Kidney (tissue), 13 donors: ENCODE measurements at regions not wholly inside any gene's neighbourhood (a gene's known extent, or its start where the extent isn't known, plus 50 kb on each side); places are given as distances from the start of the nearest gene placed in this dataset.
"Not testable (repeated sequence)": the region's sequence is repeated elsewhere in the genome, so short reads cannot be mapped to it uniquely, and the experiment has no call there.

ENCODE experiments used
- DNase-seq, 5 donors: peaks; one replicate each; pipeline ENCODE4 v3.0.0-alpha.2; 2013 to 2020
- FAIRE-seq: peaks from 2 replicates; lab custom pipeline; 2012; peaks lifted over from hg19 to GRCh38; lab: Jason Lieb, UNC
- H3K27ac ChIP-seq, 2 donors: one replicate each; pipeline ENCODE4 v1.7.0; 2013; ENCODE audit warnings: low read depth in 2 of 2, low read length in 2 of 2, inconsistent platforms in 1 of 2
- H3K27me3 ChIP-seq: one replicate; pipeline ENCODE4 v1.7.1; 2013; ENCODE audit warnings: low read length, inconsistent platforms; ENCODE audit not compliant: control insufficient read depth, insufficient read depth
- H3K36me3 ChIP-seq, 3 donors: one replicate each; pipeline versions ENCODE4 v1.7.0 to v1.7.1; 2013; ENCODE audit warnings: low read length in 3 of 3, control low read depth in 1 of 3, inconsistent platforms in 1 of 3; ENCODE audit not compliant: insufficient read depth in 3 of 3, control insufficient read depth in 2 of 3
- H3K4me1 ChIP-seq, 3 donors: one replicate each; pipeline versions ENCODE4 v1.7.0 to v1.7.1; 2013; ENCODE audit warnings: low read length in 3 of 3, inconsistent platforms in 1 of 3, low read depth in 1 of 3; ENCODE audit not compliant: control insufficient read depth in 2 of 3, insufficient read depth in 2 of 3
- H3K4me3 ChIP-seq, 3 donors: one replicate each; pipeline versions ENCODE4 v1.7.0 to v1.8.1; 2013; ENCODE audit warnings: low read length in 3 of 3, control low read depth in 1 of 3, inconsistent platforms in 1 of 3
- H3K9ac ChIP-seq, 3 donors: one replicate each; pipeline versions ENCODE4 v1.7.0 to v1.7.1; 2013; ENCODE audit warnings: low read length in 3 of 3, control low read depth in 1 of 3, inconsistent platforms in 1 of 3
- H3K9me3 ChIP-seq, 3 donors: one replicate each; pipeline versions ENCODE4 v1.7.0 to v1.7.1; 2013; ENCODE audit warnings: low read length in 3 of 3, control low read depth in 1 of 3, inconsistent platforms in 1 of 3; ENCODE audit not compliant: control insufficient read depth in 2 of 3, insufficient read depth in 1 of 3
- CTCF ChIP-seq: IDR thresholded peaks from 3 replicates; pipeline ENCODE4 v1.5.1; 2012; ENCODE audit warnings: mild to moderate bottlenecking, moderate library complexity, borderline replicate concordance; ENCODE audit not compliant: insufficient read depth; ENCODE audit errors: extremely low read depth
- intact Hi-C: fragments of 100-400 bp; cut with DNase I; formaldehyde crosslinking; loops from one replicate; pipeline ENCODE4 v1.11.1; 2022
- donor health status: control.
- donor health status: control.
- donor health status: control.
- donor health status: control.
- donor health status: control.
- donor health status: DM: yes; HTN: yes; CAD: no.
- donor health status: Normal renal cell carcinoma (clear cell type).

GRCh38 chr20:22732751-22733150 lies 148.4 kb upstream of the FOXA2 start:
- FAIRE-seq (no peak), DNase-seq (no peak)
- no peaks in the 10 kb centered on the region for H3K9me3 ChIP-seq
- no peaks in the 10 kb centered on the region for H3K36me3 ChIP-seq
- H3K4me1 ChIP-seq, result peaks cover 0 to 2% (median 0%) of the 10 kb centered on the region in 3 donors
- H3K27me3 ChIP-seq, result no peaks in the 10 kb centered on the region
- no peak overlapping the region for H3K4me3 ChIP-seq
- intact Hi-C loops, result no loop called here
- no peak for TF ChIP-seq CTCF
- H3K27ac ChIP-seq, result no peak overlapping the region
- no peak overlapping the region for H3K9ac ChIP-seq

- H3K36me3 ChIP-seq, H3K4me1 ChIP-seq, H3K27ac ChIP-seq, intact Hi-C loops, DNase-seq, H3K4me3 ChIP-seq, H3K27me3 ChIP-seq, H3K9me3 ChIP-seq, H3K9ac ChIP-seq, FAIRE-seq: not testable (repeated sequence)
These were observed 150.7 kb upstream of the FOXA2 start for GRCh38 chr20:22734946-22735647.

GRCh38 chr20:22740829-22741228 lies 156.5 kb upstream of the FOXA2 start:
- DNase-seq (no peak), FAIRE-seq (no peak)
- Histone ChIP-seq H3K9me3 (no peaks in the 10 kb centered on the region), H3K4me1 (no peaks in the 10 kb centered on the region), H3K9ac (no peak overlapping the region), H3K27me3 (no peaks in the 10 kb centered on the region), H3K36me3 (no peaks in the 10 kb centered on the region), H3K27ac (no peak overlapping the region), H3K4me3 (no peak overlapping the region)
- TF ChIP-seq CTCF, result no peak
- intact Hi-C loops, result no loop called here

- DNase-seq (no peak), FAIRE-seq (no peak)
- no peak overlapping the region for H3K9ac ChIP-seq
- TF ChIP-seq CTCF, result no peak
- H3K9me3 ChIP-seq, result no peaks in the 10 kb centered on the region
- intact Hi-C loops, result no loop called here
- no peak overlapping the region for H3K27ac ChIP-seq
- no peak overlapping the region for H3K4me3 ChIP-seq
- H3K27me3 ChIP-seq, result no peaks in the 10 kb centered on the region
- no peaks in the 10 kb centered on the region for H3K4me1 ChIP-seq
- H3K36me3 ChIP-seq, result no peaks in the 10 kb centered on the region
These were observed 160.2 kb upstream of the FOXA2 start for GRCh38 chr20:22744341-22745193.
